Body of pancreas (tissue), 4 donors: ENCODE measurements at regions not wholly inside any gene's neighbourhood (a gene's known extent, or its start where the extent isn't known, plus 50 kb on each side); places are given as distances from the start of the nearest gene placed in this dataset.

Source experiments
- POLR2A ChIP-seq, 3 donors: fragments of 450-650 bp; IDR thresholded peaks; one replicate each; pipeline ENCODE4 v1.6.1; 2016; ENCODE audit warnings: antibody characterized with exemption in 3 of 3, mild to moderate bottlenecking in 2 of 3
- TF ChIP-seq, protein P1 (sequence below), 7 experiments: fragments of 450-650 bp in 4 of 7; fragments of 200-600 bp in 3 of 7; sonication (generic) in 3 of 7; IDR thresholded peaks; one replicate each; pipeline ENCODE4 v1.5.1; 2016 to 2019; ENCODE audit warnings: antibody characterized with exemption in 7 of 7

DNA sequence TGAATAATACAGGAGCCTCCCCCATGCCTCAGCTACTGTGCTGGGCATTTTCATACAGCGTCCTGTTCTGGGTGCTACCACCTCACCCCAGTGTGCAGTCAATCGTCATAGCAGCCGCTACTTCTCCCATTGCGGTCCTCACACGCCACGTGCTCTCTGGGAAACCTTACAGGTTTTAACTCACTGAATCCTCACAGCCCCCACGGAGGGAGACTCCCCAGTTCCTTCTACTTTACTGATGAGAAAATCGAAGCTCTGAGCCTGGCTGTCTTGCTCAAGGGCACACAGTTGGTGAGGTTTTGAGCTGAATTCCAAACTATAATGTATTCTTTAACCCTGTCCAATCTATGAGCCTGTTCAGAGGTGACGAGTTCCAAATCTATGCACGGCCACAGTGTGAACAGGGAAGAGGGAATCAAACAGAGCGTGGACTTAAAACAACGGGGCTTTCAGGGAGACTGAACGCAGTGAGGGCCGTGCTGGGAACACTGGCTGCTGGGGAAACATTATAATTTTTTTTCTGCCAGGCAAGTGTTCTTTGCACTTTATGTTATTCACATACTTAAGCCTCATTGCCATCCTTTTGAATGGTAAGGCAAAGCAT, 421.5 kb downstream of the BRD1 start:
- TF ChIP-seq, protein P1, sequence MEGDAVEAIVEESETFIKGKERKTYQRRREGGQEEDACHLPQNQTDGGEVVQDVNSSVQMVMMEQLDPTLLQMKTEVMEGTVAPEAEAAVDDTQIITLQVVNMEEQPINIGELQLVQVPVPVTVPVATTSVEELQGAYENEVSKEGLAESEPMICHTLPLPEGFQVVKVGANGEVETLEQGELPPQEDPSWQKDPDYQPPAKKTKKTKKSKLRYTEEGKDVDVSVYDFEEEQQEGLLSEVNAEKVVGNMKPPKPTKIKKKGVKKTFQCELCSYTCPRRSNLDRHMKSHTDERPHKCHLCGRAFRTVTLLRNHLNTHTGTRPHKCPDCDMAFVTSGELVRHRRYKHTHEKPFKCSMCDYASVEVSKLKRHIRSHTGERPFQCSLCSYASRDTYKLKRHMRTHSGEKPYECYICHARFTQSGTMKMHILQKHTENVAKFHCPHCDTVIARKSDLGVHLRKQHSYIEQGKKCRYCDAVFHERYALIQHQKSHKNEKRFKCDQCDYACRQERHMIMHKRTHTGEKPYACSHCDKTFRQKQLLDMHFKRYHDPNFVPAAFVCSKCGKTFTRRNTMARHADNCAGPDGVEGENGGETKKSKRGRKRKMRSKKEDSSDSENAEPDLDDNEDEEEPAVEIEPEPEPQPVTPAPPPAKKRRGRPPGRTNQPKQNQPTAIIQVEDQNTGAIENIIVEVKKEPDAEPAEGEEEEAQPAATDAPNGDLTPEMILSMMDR (IDR thresholded peaks at IDR 0.05), result no peak
- TF ChIP-seq POLR2A (IDR thresholded peaks at IDR 0.05), result no peak
